Caco-2 (cell line): ENCODE measurements at regions not wholly inside any gene's neighbourhood (a gene's known extent, or its start where the extent isn't known, plus 50 kb on each side); places are given as distances from the start of the nearest gene placed in this dataset.

Experiments
- BruUV-seq: library from RNA; stranded (reverse); fragments of 400-500 nt; replicated peaks from 2 replicates; lab custom pipeline; 2021; lab: Mats Ljungman, UMichigan
- CTCF ChIA-PET: fragments of 300-600 bp; sonication (Branson Sonifier 250); formaldehyde crosslinking; loops from one replicate; lab custom pipeline; 2022; ENCODE audit warnings: antibody characterized with exemption; lab: Charles Lee
- POLR2A ChIA-PET: fragments of 300-600 bp; sonication (Branson Sonifier 250); formaldehyde crosslinking; loops from one replicate; lab custom pipeline; 2022; ENCODE audit warnings: antibody characterized with exemption; lab: Charles Lee
- DNase-seq, 2 experiments: peaks; one replicate each; pipeline versions ENCODE4 v3.0.0 to v3.0.0-alpha.2; 2020 to 2022
- H3K27me3 ChIP-seq: replicated peaks from 2 replicates; pipeline ENCODE4 v1.6.0; 2011; ENCODE audit warnings: low read length; ENCODE audit not compliant: control insufficient read depth, insufficient read depth
- H3K36me3 ChIP-seq: 2 replicates; pipeline ENCODE4 v1.5.1; 2011; ENCODE audit warnings: low read length; ENCODE audit not compliant: control insufficient read depth, insufficient read depth
- H3K4me1 ChIP-seq: fragments of 250-450 bp; sonication (Bioruptor Pico); 2 replicates; pipeline ENCODE4 v1.5.1; 2020; ENCODE audit warnings: mild to moderate bottlenecking
- H3K4me3 ChIP-seq: 2 replicates; pipeline ENCODE4 v1.5.1; 2011; ENCODE audit warnings: low read depth, mild to moderate bottlenecking, control low read depth, low read length
- H3K9me3 ChIP-seq: fragments of 250-450 bp; sonication (Bioruptor Pico); 2 replicates; pipeline ENCODE4 v1.5.1; 2020; ENCODE audit warnings: mild to moderate bottlenecking, moderate library complexity
- H3K27ac Mint-ChIP-seq: one replicate; pipeline ENCODE4 v1.8.0; 2022; ENCODE audit warnings: mixed read lengths; ENCODE audit not compliant: unreplicated experiment
- H3K27me3 Mint-ChIP-seq: one replicate; pipeline ENCODE4 v1.8.0; 2022; ENCODE audit warnings: mixed read lengths; ENCODE audit not compliant: insufficient read depth, unreplicated experiment
- H3K36me3 Mint-ChIP-seq: one replicate; pipeline ENCODE4 v1.8.0; 2022; ENCODE audit warnings: mild to moderate bottlenecking, mixed read lengths; ENCODE audit not compliant: insufficient read depth, unreplicated experiment
- H3K4me1 Mint-ChIP-seq: one replicate; pipeline ENCODE4 v1.8.0; 2022; ENCODE audit warnings: low read depth, mixed read lengths; ENCODE audit not compliant: unreplicated experiment
- H3K4me3 Mint-ChIP-seq: one replicate; pipeline ENCODE4 v1.8.0; 2022; ENCODE audit warnings: mild to moderate bottlenecking, moderate library complexity, mixed read lengths; ENCODE audit not compliant: unreplicated experiment
- H3K9me3 Mint-ChIP-seq: one replicate; pipeline ENCODE4 v1.8.0; 2022; ENCODE audit warnings: mixed read lengths; ENCODE audit not compliant: unreplicated experiment
- intact Hi-C: fragments of 100-400 bp; cut with micrococcal nuclease; formaldehyde crosslinking; loops from one replicate; pipeline ENCODE4 v1.10.0; 2022; ENCODE audit not compliant: unreplicated experiment
- TF ChIP-seq, protein P1 (sequence below), 2 experiments: fragments of 200-600 bp in 1 of 2; IDR thresholded peaks; 1 replicate in 1 of 2; 2 replicates in 1 of 2; pipeline versions ENCODE4 v1.5.1 to v1.8.0; 2011 to 2022; ENCODE audit warnings: antibody characterized with exemption in 1 of 2, control low read depth in 1 of 2, inconsistent platforms in 1 of 2, low read depth in 1 of 2, low read length in 1 of 2, mild to moderate bottlenecking in 1 of 2, moderate library complexity in 1 of 2; ENCODE audit not compliant: insufficient read depth in 1 of 2, severe bottlenecking in 1 of 2, unreplicated experiment in 1 of 2

DNA sequence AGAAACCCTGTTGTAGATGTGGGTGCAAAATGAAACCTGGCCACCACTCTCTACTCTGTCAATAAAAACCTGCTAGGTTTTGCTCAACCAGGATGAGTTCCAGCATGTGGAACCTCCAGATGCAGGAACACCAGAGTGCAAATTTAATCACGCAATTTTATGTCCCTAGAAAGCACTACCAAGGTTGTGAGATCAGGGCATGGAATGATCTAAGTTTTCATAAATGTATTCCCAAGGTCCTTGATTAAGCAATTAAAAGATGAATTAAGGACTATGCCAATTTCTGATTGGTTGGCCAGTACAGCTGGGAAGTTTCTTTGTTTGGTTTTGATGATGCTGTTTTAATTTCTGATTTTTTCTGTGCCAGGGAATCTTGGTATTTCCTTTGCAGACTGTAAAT, 179.2 kb downstream of the KCNS3 start:
- Histone ChIP-seq H3K4me1 (no peaks in the 10 kb centered on the region), H3K36me3 (no peaks in the 10 kb centered on the region), H3K4me3 (no peak overlapping the region), H3K27me3 (no peaks in the 10 kb centered on the region), H3K9me3 (no peaks in the 10 kb centered on the region)
- Mint-ChIP-seq H3K9me3 (no peaks in the 10 kb centered on the region), H3K36me3 (no peaks in the 10 kb centered on the region), H3K27ac (no peak overlapping the region), H3K27me3 (peaks cover 10% of the 10 kb centered on the region), H3K4me1 (no peaks in the 10 kb centered on the region), H3K4me3 (no peak overlapping the region)
- intact Hi-C loops = no loop called here
- POLR2A ChIA-PET = no interaction called here
- CTCF ChIA-PET = no interaction called here
- BruUV-seq = no TSS peak
- no peak for DNase-seq
- TF ChIP-seq, protein P1, sequence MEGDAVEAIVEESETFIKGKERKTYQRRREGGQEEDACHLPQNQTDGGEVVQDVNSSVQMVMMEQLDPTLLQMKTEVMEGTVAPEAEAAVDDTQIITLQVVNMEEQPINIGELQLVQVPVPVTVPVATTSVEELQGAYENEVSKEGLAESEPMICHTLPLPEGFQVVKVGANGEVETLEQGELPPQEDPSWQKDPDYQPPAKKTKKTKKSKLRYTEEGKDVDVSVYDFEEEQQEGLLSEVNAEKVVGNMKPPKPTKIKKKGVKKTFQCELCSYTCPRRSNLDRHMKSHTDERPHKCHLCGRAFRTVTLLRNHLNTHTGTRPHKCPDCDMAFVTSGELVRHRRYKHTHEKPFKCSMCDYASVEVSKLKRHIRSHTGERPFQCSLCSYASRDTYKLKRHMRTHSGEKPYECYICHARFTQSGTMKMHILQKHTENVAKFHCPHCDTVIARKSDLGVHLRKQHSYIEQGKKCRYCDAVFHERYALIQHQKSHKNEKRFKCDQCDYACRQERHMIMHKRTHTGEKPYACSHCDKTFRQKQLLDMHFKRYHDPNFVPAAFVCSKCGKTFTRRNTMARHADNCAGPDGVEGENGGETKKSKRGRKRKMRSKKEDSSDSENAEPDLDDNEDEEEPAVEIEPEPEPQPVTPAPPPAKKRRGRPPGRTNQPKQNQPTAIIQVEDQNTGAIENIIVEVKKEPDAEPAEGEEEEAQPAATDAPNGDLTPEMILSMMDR (IDR thresholded peaks at IDR 0.05; ENCODE audit: insufficient read depth in 1 of 2, low read depth in 1 of 2, low read length in 1 of 2, severe bottlenecking in 1 of 2, unreplicated experiment in 1 of 2) = no peak

DNA sequence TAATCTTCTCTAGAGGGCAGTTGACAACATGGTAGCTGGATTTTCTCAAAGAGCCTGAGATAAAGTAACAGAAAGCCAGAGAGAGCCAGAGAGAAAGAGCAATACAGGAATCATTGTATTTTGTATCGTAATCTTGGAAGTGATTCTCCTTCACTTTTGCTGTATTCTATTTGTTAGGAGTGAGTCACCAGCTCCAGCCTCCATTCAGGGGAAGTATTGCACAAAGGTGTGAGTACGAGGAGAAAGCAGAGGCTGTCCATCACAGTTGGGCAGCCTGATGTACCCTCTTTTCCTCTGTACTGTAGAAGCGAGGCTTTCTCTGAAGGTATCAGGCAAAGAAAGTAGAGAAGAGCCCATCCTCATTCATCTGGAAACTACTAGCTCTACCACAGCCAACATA, 176.8 kb downstream of the KCNS3 start:
- TF ChIP-seq, protein P1 (IDR thresholded peaks at IDR 0.05; ENCODE audit: insufficient read depth in 1 of 2, low read depth in 1 of 2, low read length in 1 of 2, severe bottlenecking in 1 of 2, unreplicated experiment in 1 of 2) = no peak

DNA sequence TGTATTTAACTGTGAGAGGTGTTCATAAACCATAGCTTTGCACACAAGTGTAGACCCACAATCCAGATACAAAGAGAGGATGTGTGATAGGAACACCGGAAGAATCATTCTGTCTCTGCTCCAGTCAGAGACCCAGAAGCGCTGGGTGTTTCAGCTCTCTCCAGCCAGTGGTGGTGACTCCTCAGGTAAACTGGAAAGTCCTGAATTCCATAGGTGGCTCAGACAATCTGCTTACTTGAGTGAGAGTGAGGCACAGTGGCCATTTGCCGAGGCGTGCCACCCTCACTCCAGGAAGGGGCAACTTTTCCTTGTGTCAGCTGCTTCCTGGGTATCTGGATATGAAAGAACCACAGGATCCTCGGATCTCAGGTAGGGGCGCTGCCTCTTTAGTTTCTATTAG, 171.5 kb downstream of the KCNS3 start:
- Mint-ChIP-seq H3K4me1 (peaks cover 8% of the 10 kb centered on the region), H3K9me3 (peaks cover 11% of the 10 kb centered on the region), H3K36me3 (no peaks in the 10 kb centered on the region), H3K27ac (no peak overlapping the region), H3K4me3 (no peak overlapping the region), H3K27me3 (peaks cover 3% of the 10 kb centered on the region)
- CTCF ChIA-PET = no interaction called here
- no peaks in the 10 kb centered on the region for H3K4me1 ChIP-seq
- H3K9me3 ChIP-seq = no peaks in the 10 kb centered on the region
- no peaks in the 10 kb centered on the region for H3K36me3 ChIP-seq
- no peak overlapping the region for H3K4me3 ChIP-seq
- no peaks in the 10 kb centered on the region for H3K27me3 ChIP-seq
- POLR2A ChIA-PET = no interaction called here
- BruUV-seq = no TSS peak
- intact Hi-C loops = no loop called here
- DNase-seq = no peak
- TF ChIP-seq, protein P1 (IDR thresholded peaks at IDR 0.05; ENCODE audit: insufficient read depth in 1 of 2, low read depth in 1 of 2, low read length in 1 of 2, severe bottlenecking in 1 of 2, unreplicated experiment in 1 of 2) = no peak

More for the DNA sequence above, 176.8 kb downstream of the KCNS3 start:
- Histone ChIP-seq H3K36me3 (no peaks in the 10 kb centered on the region), H3K9me3 (no peaks in the 10 kb centered on the region), H3K27me3 (no peaks in the 10 kb centered on the region), H3K4me1 (no peaks in the 10 kb centered on the region), H3K4me3 (no peak overlapping the region)
- Mint-ChIP-seq H3K9me3 (no peaks in the 10 kb centered on the region), H3K4me3 (no peak overlapping the region), H3K4me1 (no peaks in the 10 kb centered on the region), H3K27me3 (peaks cover 7% of the 10 kb centered on the region), H3K36me3 (no peaks in the 10 kb centered on the region), H3K27ac (no peak overlapping the region)
- POLR2A ChIA-PET = no interaction called here
- DNase-seq = no peak
- intact Hi-C loops = no loop called here
- BruUV-seq = no TSS peak
- CTCF ChIA-PET = no interaction called here
